ES-I3 (cell line): ENCODE measurements at regions not wholly inside any gene's neighbourhood (a gene's known extent, or its start where the extent isn't known, plus 50 kb on each side); places are given as distances from the start of the nearest gene placed in this dataset.

Experiments
- H3K36me3 ChIP-seq: 2 replicates; pipeline ENCODE4 v1.6.1; 2013; ENCODE audit warnings: mild to moderate bottlenecking, low read length, control low read depth, moderate library complexity; ENCODE audit not compliant: insufficient read depth
- H3K4me1 ChIP-seq: 2 replicates; pipeline ENCODE4 v1.6.1; 2013; ENCODE audit warnings: mild to moderate bottlenecking, control low read depth, low read length; ENCODE audit not compliant: insufficient read depth
- H3K9ac ChIP-seq: 2 replicates; pipeline ENCODE4 v1.6.1; 2013; ENCODE audit warnings: low read depth, mild to moderate bottlenecking, low read length, moderate library complexity
- H3K9me3 ChIP-seq: 2 replicates; pipeline ENCODE4 v1.6.1; 2013; ENCODE audit warnings: mild to moderate bottlenecking, low read length, moderate library complexity; ENCODE audit not compliant: control insufficient read depth, insufficient read depth

- no peaks in the 10 kb centered on the region for H3K36me3 ChIP-seq
Measured at GRCh38 chr2:122100756-122101155, 345.3 kb downstream of the TSN start.

GRCh38 chr2:122101319-122101718 lies 345.9 kb downstream of the TSN start:
- no peaks in the 10 kb centered on the region for H3K36me3 ChIP-seq

More at GRCh38 chr2:122100756-122101155, 345.3 kb downstream of the TSN start:
- H3K4me1 ChIP-seq = peaks cover 14% of the 10 kb centered on the region
- no peak overlapping the region for H3K9ac ChIP-seq
- H3K9me3 ChIP-seq = no peaks in the 10 kb centered on the region; the same call in 1 of the 2 replicates

GRCh38 chr2:122105171-122105876 lies 349.9 kb downstream of the TSN start:
- H3K9me3 ChIP-seq = no peaks in the 10 kb centered on the region; the same call in 1 of the 2 replicates
- H3K9ac ChIP-seq = no peak overlapping the region
- H3K4me1 ChIP-seq = peaks cover 14% of the 10 kb centered on the region
- H3K36me3 ChIP-seq = no peaks in the 10 kb centered on the region

More at GRCh38 chr2:122101319-122101718, 345.9 kb downstream of the TSN start:
- Histone ChIP-seq H3K9me3 (no peaks in the 10 kb centered on the region; the same call in 1 of the 2 replicates), H3K4me1 (peaks cover 14% of the 10 kb centered on the region), H3K9ac (no peak overlapping the region)

GRCh38 chr2:122105877-122106206 lies 350.4 kb downstream of the TSN start:
- Histone ChIP-seq H3K36me3 (no peaks in the 10 kb centered on the region), H3K9ac (no peak overlapping the region), H3K9me3 (no peaks in the 10 kb centered on the region; the same call in 1 of the 2 replicates), H3K4me1 (peaks cover 9% of the 10 kb centered on the region)

- Histone ChIP-seq H3K9ac (no peak overlapping the region), H3K4me1 (0 out of 2 replicates have a peak, but pooled peaks cover 4% of the 10 kb centered on the region), H3K9me3 (no peaks in the 10 kb centered on the region; the same call in 1 of the 2 replicates)
Measured at GRCh38 chr2:122108186-122108585, 352.7 kb downstream of the TSN start.

GRCh38 chr2:122112216-122113005 lies 357.0 kb downstream of the TSN start:
- Histone ChIP-seq H3K36me3 (no peaks in the 10 kb centered on the region), H3K9me3 (no peaks in the 10 kb centered on the region), H3K4me1 (no peaks in the 10 kb centered on the region), H3K9ac (no peak overlapping the region)

More at GRCh38 chr2:122108186-122108585, 352.7 kb downstream of the TSN start:
- no peaks in the 10 kb centered on the region for H3K36me3 ChIP-seq

- Histone ChIP-seq H3K36me3 (no peaks in the 10 kb centered on the region), H3K9ac (no peak overlapping the region), H3K9me3 (no peaks in the 10 kb centered on the region), H3K4me1 (no peaks in the 10 kb centered on the region)
Measured at GRCh38 chr2:122114421-122114820, 359.0 kb downstream of the TSN start.

GRCh38 chr2:122117371-122117770 lies 361.9 kb downstream of the TSN start:
- H3K9me3 ChIP-seq = no peaks in the 10 kb centered on the region
- H3K36me3 ChIP-seq = no peaks in the 10 kb centered on the region
- no peaks in the 10 kb centered on the region for H3K4me1 ChIP-seq
- no peak overlapping the region for H3K9ac ChIP-seq

- Histone ChIP-seq H3K36me3 (no peaks in the 10 kb centered on the region), H3K9me3 (peaks cover 4% of the 10 kb centered on the region; the same call in 1 of the 2 replicates), H3K4me1 (no peaks in the 10 kb centered on the region), H3K9ac (no peak overlapping the region)
Measured at GRCh38 chr2:122129399-122129798, 373.9 kb downstream of the TSN start.

GRCh38 chr2:122132147-122132691 lies 376.8 kb downstream of the TSN start:
- Histone ChIP-seq H3K9ac (no peak overlapping the region), H3K9me3 (peaks cover 1% of the 10 kb centered on the region; the same call in 1 of the 2 replicates), H3K36me3 (no peaks in the 10 kb centered on the region), H3K4me1 (no peaks in the 10 kb centered on the region)

- no peaks in the 10 kb centered on the region for H3K36me3 ChIP-seq
- no peak overlapping the region for H3K9ac ChIP-seq
- no peaks in the 10 kb centered on the region for H3K4me1 ChIP-seq
- H3K9me3 ChIP-seq = no peaks in the 10 kb centered on the region; the same call in 1 of the 2 replicates
Measured at GRCh38 chr2:122135021-122135937, 379.8 kb downstream of the TSN start.

GRCh38 chr2:122136056-122136455 lies 380.6 kb downstream of the TSN start:
- Histone ChIP-seq H3K36me3 (no peaks in the 10 kb centered on the region), H3K9me3 (no peaks in the 10 kb centered on the region), H3K9ac (no peak overlapping the region), H3K4me1 (no peaks in the 10 kb centered on the region)

- Histone ChIP-seq H3K4me1 (no peaks in the 10 kb centered on the region), H3K36me3 (no peaks in the 10 kb centered on the region), H3K9me3 (no peaks in the 10 kb centered on the region), H3K9ac (no peak overlapping the region)
Measured at GRCh38 chr2:122138561-122138960, 383.1 kb downstream of the TSN start.
